HG02759 (cell line): ENCODE measurements at regions not wholly inside any gene's neighbourhood (a gene's known extent, or its start where the extent isn't known, plus 50 kb on each side); places are given as distances from the start of the nearest gene placed in this dataset.

Experiments
- ATAC-seq: cut with Tn5 transposase; IDR thresholded peaks from one replicate; pipeline ENCODE4 v1.9.1; 2021; ENCODE audit warnings: mild to moderate bottlenecking, moderate library complexity; ENCODE audit not compliant: unreplicated experiment

DNA sequence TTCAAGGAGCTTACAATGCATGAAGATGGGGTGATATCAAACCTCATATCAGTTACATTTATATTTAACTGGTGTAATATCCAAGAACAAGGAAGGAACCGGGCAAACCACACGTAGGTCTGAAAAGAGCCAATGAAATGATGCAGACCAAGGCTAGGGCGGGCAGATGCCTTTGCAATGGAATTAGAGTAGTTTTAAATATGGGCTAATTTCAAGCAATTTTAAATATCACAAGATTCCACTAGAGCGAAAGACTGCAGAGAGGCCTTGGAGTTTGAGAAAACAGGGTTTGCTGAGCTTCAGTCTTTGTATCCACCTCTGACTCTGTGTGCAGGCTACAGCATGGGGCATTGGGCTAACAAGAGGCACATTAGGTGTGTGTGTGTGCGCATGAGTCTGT is 53.9 kb upstream of the ZNF536 start:
- ATAC-seq, result no peak

DNA sequence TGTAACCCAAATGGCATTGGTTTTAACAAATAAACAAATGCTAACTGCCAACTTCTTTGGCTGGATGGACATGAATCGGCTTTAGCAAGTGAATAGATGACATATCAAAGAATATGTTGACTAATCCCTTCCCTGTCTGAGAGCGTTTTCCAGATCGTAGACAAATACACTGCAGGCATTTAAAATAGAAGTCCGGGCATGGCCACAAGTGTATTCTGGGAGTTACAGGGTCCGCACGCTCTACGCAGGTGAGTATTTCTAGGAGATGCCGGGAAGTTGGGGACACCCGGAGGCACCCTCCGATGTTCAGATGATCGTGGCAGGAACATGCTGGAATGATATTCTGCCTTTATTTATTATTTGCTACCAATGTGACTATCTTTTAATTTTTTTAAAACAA is 53.2 kb upstream of the ZNF536 start:
- no peak for ATAC-seq

DNA sequence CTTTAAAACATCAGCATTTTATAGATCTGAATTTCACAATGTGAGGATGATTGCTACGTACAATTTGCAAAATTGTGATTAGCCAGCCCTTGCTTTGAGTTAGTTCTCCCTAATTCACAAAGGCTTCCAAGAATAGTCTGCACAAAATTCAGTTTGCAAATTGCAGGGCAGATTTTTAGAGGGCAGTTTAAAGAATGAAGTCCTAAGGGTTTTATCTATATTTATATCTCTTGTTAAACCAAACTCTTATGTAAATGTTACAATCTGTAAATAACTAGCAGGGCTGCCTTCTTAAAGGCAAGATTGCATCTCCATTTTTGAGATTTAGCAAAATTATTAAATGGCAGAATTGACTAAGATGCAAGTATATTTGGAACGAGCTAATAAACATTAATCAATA is 52.8 kb upstream of the ZNF536 start:
- no peak for ATAC-seq

GRCh38 chr19:30319876-30320275 is 52.3 kb upstream of the ZNF536 start:
- no peak for ATAC-seq

- no peak for ATAC-seq
Observed at GRCh38 chr19:30320466-30320865, 51.7 kb upstream of the ZNF536 start.

GRCh38 chr19:30320916-30321315 is 51.3 kb upstream of the ZNF536 start:
- no peak for ATAC-seq
